ENCODE measurements at regions not wholly inside any gene's neighbourhood (a gene's known extent, or its start where the extent isn't known, plus 50 kb on each side); places are given as distances from the start of the nearest gene placed in this dataset.

GRCh38 chr2:226680719-226681118 lies 118.9 kb downstream of the IRS1 start:
- no peak for DNase-seq

DNA sequence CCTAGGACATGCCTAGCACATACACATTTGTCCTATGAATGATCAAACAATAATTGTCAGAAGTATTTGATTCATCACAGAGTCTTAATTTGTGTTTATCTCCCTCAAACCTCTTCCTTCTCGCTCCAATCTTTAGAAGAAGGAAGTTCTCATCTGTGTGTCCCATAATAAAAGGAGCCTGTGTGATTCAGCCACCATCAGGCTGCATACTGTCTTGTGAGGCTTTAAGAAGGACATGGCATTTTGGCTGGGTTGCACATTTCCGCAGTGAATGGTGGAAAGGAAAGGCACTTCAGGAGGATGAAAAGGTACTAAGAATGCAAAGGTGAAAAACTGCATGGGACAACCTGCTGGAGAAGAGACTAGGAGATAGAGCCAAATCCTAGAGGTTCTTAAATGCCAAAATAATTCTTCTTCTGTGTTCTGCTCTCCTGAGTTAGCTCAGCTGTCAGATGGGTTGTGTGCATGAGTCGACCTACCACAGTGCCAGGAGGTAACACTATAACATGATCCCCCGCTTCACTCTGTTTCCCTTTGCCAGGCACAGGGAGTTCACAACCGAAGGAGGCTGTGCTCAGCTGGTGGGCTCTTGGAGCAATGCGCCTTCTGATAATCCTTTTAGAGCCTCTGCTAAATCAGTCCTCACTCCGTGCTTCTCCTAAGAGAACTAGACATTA lies 120.1 kb downstream of the IRS1 start:
- DNase-seq, result no peak

DNA sequence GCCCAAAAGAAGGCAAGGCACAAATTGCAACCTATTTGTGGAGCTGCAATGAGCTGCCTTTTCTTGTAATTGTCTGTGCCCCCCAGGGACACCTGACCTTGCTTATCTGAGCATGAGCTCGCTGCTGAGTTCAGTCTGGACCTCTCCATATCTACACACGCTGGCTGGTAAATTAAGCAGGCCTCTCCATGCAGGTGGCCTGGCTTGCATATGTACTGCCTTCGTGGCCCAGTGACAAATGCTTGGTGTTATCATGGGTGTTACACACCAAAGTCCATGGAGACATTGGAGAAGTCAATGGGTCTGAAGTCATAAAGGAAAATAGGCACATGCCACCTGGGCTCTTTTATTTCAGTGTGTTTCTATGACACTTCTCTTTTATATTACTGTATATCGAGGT lies 121.2 kb downstream of the IRS1 start:
- no peak for DNase-seq

- no peak for DNase-seq
Observed at GRCh38 chr2:226677080-226677479, 122.5 kb downstream of the IRS1 start.

DNA sequence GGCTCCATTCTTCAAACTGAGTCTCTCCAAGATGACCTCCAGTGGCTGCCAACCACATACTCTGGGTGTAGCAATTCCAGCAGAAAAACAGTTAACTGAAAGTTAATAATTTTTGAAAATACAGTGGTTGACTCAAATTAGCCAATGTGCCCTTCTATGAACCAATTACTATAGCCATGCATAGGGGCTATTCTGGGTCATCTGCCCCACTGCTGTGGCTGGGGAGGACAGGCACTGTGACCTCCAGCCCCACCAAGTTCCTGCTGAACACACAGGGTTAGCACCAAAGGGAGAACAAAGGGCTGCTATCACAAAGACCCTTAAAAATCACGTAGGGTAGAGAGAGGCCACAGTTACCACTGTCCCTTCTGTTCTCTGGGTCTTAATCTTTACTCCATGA lies 123.0 kb downstream of the IRS1 start:
- DNase-seq, result no peak

GRCh38 chr2:226674123-226674522 lies 125.5 kb downstream of the IRS1 start:
- no peak for DNase-seq

GRCh38 chr2:226673314-226673723 lies 126.3 kb downstream of the IRS1 start:
- DNase-seq, result no peak

DNA sequence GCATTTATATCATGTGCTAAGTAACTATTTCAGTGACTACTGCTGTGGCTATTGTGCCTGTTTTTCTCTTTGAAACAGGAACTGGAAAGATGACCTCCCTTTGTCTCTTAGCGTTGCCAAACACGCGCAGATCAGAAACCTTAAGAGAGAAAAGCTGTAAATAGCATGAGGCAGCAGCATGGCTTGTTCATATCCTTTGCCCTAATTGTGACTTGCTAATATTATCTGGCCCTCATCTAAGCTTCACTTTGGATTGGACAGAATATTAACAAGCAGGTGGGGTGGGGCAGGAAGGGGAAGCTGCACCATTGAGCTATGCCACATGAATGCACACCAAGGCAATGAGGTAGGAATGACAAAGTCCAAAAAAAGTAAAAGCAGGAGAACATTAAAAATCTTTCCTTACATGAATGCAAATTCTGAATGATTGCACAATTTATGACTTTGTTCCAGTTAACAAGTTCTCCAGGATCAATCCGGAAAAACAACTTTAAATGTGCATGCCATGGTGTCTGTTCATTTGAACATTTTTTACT lies 128.4 kb downstream of the IRS1 start:
- no peak for DNase-seq

GRCh38 chr2:226669905-226670304 lies 129.7 kb downstream of the IRS1 start:
- no peak for DNase-seq

GRCh38 chr2:226669249-226669648 lies 130.4 kb downstream of the IRS1 start:
- no peak for DNase-seq

GRCh38 chr2:226667736-226668135 lies 131.9 kb downstream of the IRS1 start:
- DNase-seq, result no peak

GRCh38 chr2:226665306-226665831 lies 134.3 kb downstream of the IRS1 start:
- no peak for DNase-seq

DNA sequence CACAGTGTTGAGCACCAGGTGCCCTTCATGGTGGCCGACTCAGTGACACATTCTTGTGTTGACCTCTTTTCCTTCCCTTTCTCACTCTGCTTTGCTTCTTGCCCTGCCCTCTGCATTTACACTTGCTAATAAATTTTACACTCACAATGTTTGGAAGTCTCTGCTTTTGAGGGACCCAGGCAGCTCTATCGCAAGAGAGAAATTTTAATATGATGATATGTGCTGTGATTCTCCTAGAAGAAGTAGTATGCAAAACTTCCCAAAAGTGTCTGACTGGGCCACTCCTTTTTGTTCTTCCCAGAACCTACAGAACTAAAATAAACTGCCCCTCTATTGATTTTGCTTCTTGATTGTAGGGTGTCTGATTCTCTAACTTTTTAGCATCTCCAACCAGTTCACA lies 135.0 kb downstream of the IRS1 start:
- no peak for DNase-seq

- no peak for DNase-seq
Observed at GRCh38 chr2:226664140-226664539, 135.5 kb downstream of the IRS1 start.

DNA sequence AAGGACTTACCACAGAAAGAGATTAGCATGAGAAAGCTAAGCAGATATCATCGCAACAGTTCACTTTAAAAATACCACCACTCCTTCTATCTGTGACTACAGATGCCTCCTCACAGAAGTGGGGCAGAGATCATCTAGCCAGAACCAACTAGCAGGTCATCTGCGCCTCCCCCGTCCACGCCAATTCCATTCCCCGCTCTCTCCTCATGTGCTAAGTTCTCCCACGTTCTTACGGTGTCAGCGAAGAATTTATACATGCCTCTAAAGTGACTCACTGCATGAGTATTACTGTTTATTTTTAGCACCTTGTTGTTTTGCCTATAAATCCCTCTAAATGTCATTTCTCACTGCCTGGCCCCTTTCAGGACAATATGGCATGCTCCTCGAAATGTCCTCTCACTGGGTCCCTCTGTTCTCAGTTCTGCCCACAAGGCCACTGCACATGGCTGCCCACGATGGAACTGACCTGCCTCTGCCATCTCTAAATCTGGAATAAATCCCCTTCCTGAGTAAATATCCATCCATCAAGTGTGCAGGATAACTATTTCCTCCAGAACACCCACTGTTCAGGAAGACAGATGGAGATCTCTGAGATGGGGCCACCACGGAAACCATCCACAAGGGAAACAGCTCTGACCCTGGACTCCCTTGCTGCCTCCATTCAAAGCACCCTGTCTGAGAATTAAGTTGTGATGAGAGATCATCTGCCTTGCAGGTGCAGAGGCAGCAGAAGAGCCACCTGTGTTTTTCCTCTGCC lies 137.7 kb downstream of the IRS1 start:
- DNase-seq, result no peak

GRCh38 chr2:226660526-226660925 lies 139.1 kb downstream of the IRS1 start:
- no peak for DNase-seq

DNA sequence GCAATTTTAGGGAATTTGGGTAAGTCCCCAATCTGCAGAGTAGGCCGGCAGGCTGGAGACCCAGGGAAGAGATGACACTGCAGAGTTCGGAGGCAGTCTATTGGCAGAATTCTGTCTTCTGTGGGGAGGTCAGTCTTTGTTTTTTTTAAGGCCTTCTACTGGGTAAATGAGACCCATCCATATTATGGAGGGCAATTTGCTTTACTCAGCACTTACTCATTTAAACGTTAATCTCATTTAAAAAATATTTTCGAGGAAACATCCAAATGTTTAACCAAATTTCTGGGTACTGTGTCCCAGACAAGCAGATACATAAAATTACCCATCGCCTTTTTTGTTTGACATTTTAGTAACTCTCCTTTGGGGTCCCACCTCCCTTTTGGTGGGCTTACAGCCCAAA lies 139.5 kb downstream of the IRS1 start:
- DNase-seq, result no peak

DNA sequence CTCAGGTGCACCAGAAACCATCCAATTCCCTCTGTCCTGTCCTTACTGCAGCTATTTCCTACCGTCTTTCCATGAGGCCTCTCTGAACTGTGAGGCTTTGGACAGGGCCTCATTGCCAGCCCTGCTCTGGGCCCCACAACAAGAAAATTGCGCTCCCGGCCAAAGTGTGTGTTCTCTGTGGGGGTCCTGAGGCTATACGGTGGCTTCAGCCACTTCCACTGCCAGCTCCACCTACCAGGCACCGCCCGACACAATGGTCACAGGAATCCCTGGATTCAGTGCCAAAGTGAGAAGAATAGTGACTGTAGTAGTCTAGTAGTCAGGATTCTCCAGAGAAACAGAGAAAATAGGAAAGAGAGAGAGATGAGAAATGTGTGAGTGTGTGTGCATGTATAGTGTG lies 140.2 kb downstream of the IRS1 start:
- no peak for DNase-seq

- DNase-seq, result no peak
Observed at GRCh38 chr2:226658555-226658954, 141.1 kb downstream of the IRS1 start.

DNA sequence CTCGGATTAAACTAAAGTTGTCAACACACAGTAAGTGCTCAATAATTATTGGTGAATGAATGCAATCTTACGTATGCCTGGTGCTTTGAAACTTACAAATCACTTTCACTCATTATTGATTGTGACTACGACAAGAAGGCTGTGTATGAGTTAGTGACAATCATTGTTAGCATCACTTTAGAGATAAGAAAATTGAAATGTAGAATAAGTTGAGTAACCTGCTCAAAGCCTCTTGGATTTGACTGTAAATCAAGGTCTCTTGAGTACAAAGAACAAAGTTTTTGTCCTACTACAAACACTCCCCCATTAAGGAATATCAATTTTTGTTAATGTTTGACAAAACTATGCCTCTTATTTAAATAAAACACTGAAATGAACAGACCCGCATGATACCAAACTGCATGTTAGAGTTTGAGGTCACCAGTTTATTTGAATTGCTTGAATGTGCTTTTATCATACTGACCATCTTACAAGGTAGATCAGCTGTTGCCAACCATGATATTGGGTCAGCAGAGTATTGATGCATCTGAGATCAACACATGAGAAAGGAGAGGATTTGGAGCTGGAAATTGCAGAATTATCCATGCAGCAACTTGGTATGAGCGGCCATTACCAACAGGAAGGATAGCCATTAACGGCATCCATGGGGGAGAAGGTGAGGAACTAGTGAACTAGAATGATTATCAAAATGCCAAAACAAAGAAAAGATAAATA lies 142.1 kb downstream of the IRS1 start:
- no peak for DNase-seq

- DNase-seq, result no peak
Observed at GRCh38 chr2:226656367-226656766, 143.3 kb downstream of the IRS1 start.

- no peak for DNase-seq
Observed at GRCh38 chr2:226655871-226656270, 143.7 kb downstream of the IRS1 start.

DNA sequence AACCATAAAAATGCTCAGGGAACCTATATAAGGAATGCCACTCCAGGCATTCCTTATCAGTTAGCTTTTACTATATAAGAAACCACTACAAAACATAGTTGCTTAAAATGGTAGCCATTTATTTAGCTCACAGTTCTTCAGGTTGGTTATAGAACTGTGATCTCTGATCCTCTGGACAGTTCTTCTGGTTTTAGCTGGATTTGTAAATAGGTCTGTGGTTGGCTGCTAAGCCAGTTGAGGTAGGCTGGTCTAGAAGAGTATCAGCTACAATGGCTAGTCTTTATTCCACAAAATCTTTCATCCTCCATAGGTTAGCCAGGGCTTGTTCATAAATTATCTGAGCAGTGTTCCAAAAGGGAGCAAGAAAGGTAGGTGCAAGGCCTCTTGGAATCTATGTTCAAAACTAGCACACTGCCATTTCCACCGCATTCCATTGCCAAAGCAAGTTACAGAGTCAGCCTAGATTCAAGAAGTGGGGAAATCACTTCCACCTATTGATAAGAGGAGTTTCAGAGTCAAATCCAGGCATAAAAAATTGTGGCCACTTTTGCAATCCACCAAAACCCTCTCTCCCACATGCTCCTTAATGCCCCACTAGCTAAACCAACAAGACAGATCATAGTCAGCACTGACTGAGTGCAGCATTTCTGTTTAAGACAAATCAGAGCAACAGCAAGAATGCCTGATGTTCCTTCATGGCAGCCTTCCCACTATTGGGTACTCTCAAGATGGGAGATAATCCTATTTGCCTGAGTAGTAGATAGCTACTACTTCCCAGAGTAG lies 146.4 kb downstream of the IRS1 start:
- DNase-seq, result no peak

Data from NCI-H2107 (cell line).